ENCODE measurements at regions not wholly inside any gene's neighbourhood (a gene's known extent, or its start where the extent isn't known, plus 50 kb on each side); places are given as distances from the start of the nearest gene placed in this dataset.

GRCh38 chr14:26190646-26191045, 407.2 kb downstream of the NOVA1 start:
- H3K27ac Mint-ChIP-seq, result no peak overlapping the region
- H3K36me3 Mint-ChIP-seq (ENCODE audit: low read depth), result no peaks in the 10 kb centered on the region
- POLR2A ChIA-PET, result no interaction called here
- ATAC-seq (no peak), DNase-seq (no peak)
- H3K4me1 Mint-ChIP-seq (ENCODE audit: low read depth), result no peaks in the 10 kb centered on the region
- H3K9me3 Mint-ChIP-seq, result peaks cover 6% of the 10 kb centered on the region
- TF ChIP-seq CTCF (IDR thresholded peaks at IDR 0.05), result no peak
- no peaks in the 10 kb centered on the region for H3K27me3 Mint-ChIP-seq
- CTCF ChIA-PET, result no interaction called here
- intact Hi-C loops (cut with micrococcal nuclease), result no loop called here
- no peak overlapping the region for H3K4me3 Mint-ChIP-seq

- Mint-ChIP-seq H3K4me1 (ENCODE audit: low read depth) (no peaks in the 10 kb centered on the region), H3K4me3 (no peak overlapping the region), H3K9me3 (peaks cover 15% of the 10 kb centered on the region), H3K36me3 (ENCODE audit: low read depth) (no peaks in the 10 kb centered on the region), H3K27me3 (no peaks in the 10 kb centered on the region), H3K27ac (no peak overlapping the region)
- CTCF ChIA-PET, result no interaction called here
- TF ChIP-seq CTCF (IDR thresholded peaks at IDR 0.05), result no peak
- POLR2A ChIA-PET, result no interaction called here
- intact Hi-C loops (cut with micrococcal nuclease), result no loop called here
- DNase-seq, result no peak
- ATAC-seq, result no peak
Measured at GRCh38 chr14:26187996-26188620, 409.7 kb downstream of the NOVA1 start.

- Mint-ChIP-seq H3K4me3 (no peak overlapping the region), H3K27ac (no peak overlapping the region), H3K27me3 (no peaks in the 10 kb centered on the region), H3K4me1 (ENCODE audit: low read depth) (no peaks in the 10 kb centered on the region), H3K36me3 (ENCODE audit: low read depth) (no peaks in the 10 kb centered on the region), H3K9me3 (peaks cover 13% of the 10 kb centered on the region)
- DNase-seq, result no peak
- TF ChIP-seq CTCF (IDR thresholded peaks at IDR 0.05), result no peak
- intact Hi-C loops (cut with micrococcal nuclease), result no loop called here
- POLR2A ChIA-PET, result no interaction called here
- no peak for ATAC-seq
- CTCF ChIA-PET, result no interaction called here
Measured at GRCh38 chr14:26180221-26180620, 417.6 kb downstream of the NOVA1 start.

- ATAC-seq, result no peak
- no peak for TF ChIP-seq CTCF (IDR thresholded peaks at IDR 0.05)
Measured at GRCh38 chr14:26175658-26176057, 422.2 kb downstream of the NOVA1 start.

GRCh38 chr14:26174395-26174794, 423.4 kb downstream of the NOVA1 start:
- no peaks in the 10 kb centered on the region for H3K27me3 Mint-ChIP-seq
- no peak for TF ChIP-seq CTCF (IDR thresholded peaks at IDR 0.05)
- peaks cover 4% of the 10 kb centered on the region for H3K9me3 Mint-ChIP-seq
- no peaks in the 10 kb centered on the region for H3K36me3 Mint-ChIP-seq (ENCODE audit: low read depth)
- H3K4me3 Mint-ChIP-seq, result no peak overlapping the region
- H3K27ac Mint-ChIP-seq, result no peak overlapping the region
- DNase-seq, result no peak
- CTCF ChIA-PET, result no interaction called here
- intact Hi-C loops (cut with micrococcal nuclease), result no loop called here
- no peak for ATAC-seq
- H3K4me1 Mint-ChIP-seq (ENCODE audit: low read depth), result no peaks in the 10 kb centered on the region
- POLR2A ChIA-PET, result no interaction called here

More at GRCh38 chr14:26175658-26176057, 422.2 kb downstream of the NOVA1 start:
- POLR2A ChIA-PET, result no interaction called here
- Mint-ChIP-seq H3K9me3 (peaks cover 5% of the 10 kb centered on the region), H3K4me3 (no peak overlapping the region), H3K4me1 (ENCODE audit: low read depth) (no peaks in the 10 kb centered on the region), H3K27ac (no peak overlapping the region), H3K36me3 (ENCODE audit: low read depth) (no peaks in the 10 kb centered on the region), H3K27me3 (no peaks in the 10 kb centered on the region)
- DNase-seq, result no peak
- intact Hi-C loops (cut with micrococcal nuclease), result no loop called here
- CTCF ChIA-PET, result no interaction called here
